NCI-H128 (cell line): ENCODE measurements at regions not wholly inside any gene's neighbourhood (a gene's known extent, or its start where the extent isn't known, plus 50 kb on each side); places are given as distances from the start of the nearest gene placed in this dataset.

ENCODE experiments used
- DNase-seq: peaks from one replicate; lab custom pipeline; 2025; ENCODE audit not compliant: unreplicated experiment; lab: John Stamatoyannopoulos, UW

DNA sequence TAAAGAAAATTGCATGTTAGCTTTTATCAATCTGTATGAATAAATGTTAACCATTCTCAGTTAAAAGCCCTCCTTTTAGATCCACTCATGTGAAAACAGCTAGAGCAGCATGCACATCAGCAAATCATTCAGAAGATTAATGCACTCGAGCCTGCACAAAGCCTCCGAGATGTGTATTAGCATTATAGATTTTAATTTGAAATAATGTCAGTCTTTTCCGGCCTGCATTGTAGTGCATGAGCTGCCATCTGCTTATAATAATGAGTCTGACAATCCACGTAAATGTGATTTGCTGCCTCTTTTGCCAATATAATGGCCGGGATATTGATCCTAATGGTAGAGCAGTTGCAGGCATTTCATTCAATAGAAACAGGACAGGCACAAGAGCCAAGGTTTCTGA is 585.1 kb downstream of the IRX1 start:
- no peak for DNase-seq

DNA sequence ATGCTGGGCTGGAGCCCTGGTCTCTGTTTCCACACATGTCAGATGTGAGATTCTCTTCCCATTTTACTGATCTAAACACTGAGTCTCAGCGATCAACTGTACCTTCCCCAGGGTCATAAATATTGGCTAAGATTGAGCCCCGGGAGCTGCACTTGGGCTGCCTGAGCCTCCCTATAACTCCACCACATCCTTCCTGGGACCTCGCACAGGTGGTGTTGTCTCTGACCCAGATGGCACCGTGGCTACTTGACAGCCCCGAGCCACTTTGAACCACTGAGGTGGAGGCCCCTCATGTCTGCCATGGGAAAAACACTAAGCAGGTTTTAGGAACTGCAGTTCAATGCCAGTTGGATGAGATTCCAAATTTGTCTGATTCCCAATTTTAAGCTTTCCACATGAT is 586.5 kb downstream of the IRX1 start:
- no peak for DNase-seq

DNA sequence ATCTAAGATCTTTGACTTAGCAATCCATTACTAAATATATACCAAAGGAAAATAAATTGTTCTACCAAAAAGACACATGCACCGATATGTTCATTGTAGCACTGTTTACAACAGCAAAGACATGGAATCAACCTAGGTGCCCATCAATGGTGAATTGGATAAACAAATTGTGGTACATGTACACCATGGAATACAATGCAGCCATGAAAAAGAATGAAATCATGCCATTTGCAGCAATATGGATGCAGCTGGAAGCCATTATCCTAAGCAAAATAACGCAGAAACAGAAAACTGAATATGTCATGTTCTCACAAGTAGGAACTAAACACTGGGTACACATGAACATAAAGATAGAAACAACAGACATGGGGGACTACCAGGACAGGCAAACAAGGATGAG is 589.5 kb downstream of the IRX1 start:
- DNase-seq: no peak

DNA sequence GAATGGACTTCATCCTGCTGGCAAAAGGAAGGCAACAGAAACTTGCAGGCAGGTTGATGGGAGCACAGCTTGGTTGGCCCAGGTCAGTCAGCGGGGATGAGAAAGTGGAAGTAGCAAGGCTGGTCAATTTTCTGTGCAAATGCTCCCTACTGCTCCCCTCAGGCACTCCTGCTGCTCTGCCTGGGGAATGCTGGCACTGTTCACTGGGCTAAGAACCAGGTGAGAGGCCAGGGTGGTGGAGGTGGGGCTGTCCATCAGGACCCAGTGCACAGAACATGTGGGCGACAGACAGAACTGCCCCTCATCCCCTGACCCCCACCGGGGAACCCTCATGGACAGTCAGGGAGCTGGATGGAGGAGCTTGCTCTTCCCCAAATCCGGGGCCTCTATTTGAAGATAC is 593.1 kb downstream of the IRX1 start:
- DNase-seq: no peak

DNA sequence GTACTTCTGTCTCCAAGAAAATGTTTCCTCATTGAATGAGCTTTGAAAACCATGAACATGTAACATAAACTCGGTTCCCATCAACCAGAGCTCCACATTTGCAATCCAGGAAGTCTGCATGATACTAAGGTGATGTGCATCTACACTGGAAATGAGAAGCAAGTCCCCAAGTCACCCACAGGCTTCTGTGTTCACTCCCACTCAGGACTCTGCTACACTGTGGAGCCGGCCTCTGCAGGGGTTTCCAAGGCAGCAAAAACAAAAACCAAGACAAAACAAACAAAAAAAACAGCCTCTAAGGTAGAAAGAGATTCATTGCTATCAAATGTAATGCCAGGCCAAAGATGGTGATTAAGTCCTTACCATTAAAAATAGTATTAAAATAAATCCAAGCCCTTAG is 593.7 kb downstream of the IRX1 start:
- DNase-seq: no peak

DNA sequence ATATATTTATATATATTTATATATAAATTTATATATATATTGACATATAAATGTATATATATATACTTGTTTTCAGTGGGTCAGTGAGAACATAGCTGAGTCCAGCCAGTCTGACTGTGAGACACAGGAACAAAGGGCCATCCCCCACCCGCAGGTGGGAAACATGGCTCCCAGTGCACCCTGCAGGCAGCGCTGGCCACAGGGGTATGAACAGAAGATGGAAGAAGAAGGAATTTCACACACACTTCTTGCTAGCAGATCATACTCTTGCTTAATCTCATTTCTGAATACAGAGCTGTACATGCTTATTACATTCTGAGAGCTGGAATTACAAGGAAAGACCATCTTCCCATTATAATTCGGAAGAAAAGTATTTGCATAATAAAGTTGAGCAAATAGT is 595.4 kb downstream of the IRX1 start:
- DNase-seq: no peak

DNA sequence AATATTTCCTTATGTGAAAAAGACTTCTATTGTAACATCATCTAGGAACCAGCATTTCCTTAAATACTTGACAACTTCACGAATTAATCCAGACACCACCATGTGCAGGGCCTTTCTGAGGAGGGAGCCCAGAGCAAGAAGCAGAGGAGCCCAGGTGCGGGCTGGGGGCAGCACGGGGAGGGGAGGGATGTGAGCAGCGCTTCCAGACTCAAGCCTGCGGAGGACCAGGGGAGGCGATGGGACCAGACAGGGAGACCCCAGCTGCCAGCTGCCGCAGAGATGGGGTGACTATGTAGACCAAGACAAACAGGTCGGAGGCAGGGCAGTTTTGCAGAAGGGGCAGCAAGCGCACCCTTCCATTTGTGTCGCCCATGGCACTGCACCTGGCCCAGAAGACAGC is 596.1 kb downstream of the IRX1 start:
- DNase-seq: no peak

DNA sequence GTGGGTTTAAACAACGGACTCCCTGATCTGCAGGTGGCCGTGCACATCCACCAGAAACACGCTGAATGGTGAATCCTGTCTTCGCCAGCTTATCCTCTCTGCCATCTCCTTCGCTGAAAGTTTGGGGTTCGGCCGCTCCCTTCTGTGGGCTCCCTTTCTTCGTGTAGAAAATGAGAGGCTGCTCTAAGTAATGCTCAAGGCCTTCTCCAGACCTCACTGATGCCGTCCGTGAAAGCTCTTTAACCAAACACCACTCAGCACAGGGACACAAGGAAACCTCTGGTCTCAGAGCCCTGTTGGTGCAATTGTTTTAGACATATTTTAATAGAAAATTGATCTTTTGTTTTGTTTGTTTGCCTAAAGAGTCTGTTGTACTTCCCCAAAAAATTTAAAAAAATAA is 596.5 kb downstream of the IRX1 start:
- no peak for DNase-seq

DNA sequence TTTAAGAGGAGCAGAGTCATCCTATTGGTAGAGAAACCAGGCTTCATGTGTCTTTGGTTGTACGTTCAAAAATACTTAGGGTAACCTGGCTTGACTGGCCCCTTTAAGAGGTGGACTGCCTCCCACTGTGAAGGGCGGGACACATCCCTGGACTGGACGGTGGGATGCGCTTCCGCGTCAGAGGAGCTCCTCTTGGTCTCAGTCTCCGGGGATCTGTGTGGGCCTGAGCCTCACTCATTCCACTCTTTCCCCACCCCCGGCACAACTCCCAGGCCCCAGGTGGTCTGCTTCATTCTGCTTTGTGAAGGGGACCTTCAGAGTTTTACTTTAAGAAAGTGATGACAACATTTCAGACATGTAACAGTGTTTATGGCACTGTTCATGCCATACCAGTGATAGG is 601.1 kb downstream of the IRX1 start:
- no peak for DNase-seq

DNA sequence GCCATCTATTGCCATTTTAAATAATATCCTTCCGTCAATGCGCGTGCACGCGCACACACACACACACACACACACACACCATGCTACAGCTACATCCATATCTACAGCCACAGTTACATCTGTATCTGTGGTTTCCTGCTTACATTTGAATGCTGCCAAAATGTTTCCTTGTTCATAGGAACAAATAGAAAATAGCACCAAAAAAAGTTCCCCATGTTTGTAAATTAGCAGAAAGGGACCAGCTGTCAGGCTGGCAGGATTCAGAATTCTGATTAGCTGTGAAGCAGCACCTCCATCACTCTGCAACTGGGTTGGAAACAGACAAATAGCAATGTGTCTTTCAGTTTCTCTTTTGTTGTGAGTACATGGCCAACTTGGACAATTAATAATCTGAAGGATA is 601.5 kb downstream of the IRX1 start:
- no peak for DNase-seq

DNA sequence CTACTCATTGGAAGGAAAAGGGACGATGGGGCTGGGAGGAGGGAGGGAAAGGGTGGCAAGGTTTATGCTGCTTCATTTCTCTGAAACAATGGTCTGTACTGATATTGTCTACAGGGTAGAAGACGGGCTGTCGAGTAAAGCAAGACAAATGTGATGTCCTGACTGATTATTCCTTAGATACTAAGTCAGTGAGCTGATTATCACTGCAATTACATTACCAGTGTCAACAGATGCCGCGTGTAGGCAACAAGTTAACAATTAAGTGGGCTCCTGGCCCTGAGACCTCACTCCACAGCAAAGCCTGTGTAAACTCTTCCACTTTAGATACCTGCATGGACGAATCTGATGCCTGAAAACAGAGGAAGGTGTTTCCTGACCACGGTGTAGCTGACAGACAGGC is 602.8 kb downstream of the IRX1 start:
- DNase-seq: no peak

DNA sequence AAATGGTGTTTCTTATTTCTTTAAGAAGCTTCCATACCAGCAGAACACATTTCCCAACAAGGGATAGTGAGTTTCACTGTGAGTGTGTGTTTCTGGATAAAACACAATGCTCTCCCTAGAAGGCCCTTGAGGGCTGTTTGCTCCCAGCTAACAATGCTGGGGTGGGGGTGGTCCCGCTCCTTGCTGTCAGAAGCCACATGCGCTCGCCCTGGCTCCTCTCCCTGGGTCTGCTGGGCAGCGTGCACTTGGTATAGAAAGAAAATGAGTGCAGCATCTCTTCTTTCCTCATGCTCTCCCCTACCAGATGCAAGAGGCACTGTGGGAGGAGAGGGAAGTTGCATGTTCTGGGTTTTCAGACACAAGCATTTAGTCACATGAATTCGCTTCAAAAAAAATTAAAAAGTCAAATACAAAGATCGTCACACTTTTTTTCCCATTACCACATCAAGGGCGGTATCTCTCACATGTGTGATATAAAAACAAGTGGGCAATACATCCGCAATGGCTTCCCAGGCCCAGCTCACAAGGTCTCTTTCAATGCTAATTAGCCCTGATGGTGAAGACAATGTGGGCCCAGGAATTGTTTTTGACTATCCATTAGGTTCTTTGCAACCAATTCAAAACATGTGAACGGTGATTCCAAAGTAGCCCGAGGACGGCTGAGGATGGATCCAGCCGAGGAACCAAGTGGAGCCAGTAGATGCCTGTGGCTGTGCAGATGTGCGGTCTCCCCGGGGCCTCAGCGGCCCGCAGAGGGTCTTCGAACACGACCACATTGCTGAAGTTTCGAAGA is 603.6 kb downstream of the IRX1 start:
- no peak for DNase-seq

DNA sequence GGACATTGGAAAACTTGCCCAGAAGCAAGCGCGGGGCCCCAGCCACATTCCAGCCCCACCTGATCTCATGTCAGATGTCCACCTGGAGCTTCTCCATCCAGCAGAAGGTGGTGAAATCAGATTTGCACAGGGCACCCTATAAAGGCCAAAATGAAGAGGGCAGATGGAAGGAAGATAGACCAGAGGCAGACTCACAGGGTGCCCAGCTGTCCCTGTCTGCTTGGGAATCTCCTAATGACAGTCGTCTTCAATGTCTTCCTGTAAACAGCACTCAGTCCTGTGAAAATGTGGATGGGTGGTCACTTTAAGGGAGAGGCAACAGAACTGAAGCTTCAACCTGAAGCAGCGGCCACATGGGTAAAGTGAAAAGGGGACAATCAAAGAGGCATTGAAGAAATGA is 607.5 kb downstream of the IRX1 start:
- DNase-seq: no peak

DNA sequence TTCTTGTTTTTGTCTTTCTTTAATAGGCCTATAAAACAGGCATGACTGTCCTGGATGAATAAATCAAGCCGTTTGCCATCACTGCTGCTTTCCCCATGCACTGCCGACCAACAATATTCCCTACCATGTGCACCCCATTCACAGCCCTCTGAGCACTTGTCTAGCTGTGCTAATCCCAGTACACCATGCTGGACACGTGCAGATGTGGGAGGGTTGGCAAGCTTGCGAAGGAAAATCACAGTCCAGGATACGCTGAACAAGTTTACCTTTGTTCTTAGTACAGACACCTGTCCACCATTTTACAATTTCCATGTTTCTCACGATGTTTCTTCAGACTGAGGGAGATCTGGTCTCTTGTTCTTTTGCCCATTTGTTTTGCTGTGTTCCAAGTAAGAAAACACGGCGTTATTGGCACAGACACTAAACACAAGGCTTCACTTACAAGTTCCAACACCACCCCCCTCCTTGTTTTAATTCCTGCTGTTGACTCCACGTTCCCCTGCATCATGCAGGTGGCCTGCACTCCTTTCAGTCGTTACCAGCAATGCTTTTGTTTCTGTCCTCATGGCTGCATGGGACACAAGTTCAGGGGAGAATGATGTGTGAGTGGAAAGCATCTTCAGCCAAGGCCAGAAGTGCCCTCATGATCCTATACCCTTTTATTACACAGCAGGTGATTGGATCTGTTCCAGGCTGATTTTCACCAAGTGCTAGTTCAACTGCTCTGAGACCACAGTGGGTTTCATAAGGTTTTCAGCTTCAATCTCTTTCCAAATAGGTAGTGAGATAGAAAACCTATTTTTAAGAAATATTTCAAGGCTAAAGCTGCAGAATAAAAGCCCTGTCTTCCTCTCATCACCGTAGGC is 608.9 kb downstream of the IRX1 start:
- DNase-seq: peak; percentile 76

DNA sequence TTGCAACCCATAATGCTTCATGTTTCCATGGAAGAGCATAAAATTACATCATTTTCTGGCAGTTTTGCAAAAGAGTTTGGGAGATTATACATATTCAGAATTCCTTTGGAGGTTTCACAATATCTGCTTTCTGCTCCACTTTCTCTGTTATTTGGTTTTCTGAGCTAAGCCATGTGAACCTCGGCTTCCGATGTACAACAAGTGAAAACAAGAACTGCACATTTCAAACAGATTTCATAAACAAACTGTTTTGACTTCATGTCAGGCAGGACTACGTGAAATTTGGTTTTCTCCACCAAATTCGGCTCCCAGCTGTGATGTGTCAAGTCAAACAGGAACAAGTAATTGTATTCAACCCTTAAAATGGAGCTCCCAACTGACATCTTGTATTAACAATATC is 609.8 kb downstream of the IRX1 start:
- DNase-seq: no peak

DNA sequence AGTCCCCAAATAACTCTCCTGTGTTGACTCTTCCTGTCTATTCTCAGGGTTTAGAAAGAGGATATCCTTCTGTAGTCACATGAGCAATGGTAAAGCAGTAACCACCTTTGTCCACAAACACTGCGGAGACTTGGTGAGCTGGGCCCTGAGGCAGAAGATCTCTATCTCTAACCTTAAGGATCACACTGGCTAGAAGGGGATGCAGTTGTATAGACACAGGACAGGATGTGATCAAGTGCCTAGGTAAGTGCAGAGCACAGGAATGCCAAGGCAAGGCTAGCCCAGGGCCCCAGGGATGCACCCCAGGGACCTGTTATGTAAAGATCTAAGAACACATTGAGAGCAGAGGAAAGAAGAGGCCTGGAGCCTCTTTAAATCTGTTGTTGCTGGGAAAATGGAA is 610.5 kb downstream of the IRX1 start:
- no peak for DNase-seq

DNA sequence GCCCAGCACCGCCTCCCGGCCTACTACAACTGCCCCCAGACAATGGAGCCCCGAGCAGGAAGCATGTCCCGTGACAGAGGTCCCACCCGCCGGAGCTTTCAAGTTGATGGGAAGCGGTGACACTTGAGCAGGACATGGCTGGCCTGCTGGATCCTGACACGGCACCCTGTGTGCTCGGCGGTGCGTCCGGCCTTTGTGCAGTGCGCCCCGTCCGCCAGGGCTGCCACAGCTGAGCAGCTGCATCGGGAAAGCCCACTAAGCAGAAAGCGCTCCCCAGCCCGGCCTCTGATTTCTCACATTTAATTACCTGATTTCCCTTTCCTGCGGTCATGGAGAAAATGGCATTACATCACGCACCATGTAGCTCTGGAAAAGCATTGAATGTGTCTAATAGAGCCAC is 611.9 kb downstream of the IRX1 start:
- no peak for DNase-seq

DNA sequence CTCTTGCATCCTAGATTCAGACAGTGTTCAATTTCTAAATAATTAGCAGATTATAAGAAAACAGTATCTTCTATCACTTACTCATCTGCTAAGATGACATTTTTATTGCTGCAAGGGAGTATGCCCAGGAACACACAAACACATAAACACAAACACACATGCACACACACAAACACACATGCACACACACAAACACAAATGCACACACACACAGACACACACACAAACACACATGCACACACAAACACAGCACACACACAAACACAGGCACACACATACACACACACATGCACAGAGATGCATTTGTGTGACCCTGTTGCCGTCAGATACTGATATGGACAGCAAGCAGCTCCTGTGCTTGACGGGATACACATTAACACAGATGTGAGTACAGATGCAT is 612.9 kb downstream of the IRX1 start:
- DNase-seq: no peak

DNA sequence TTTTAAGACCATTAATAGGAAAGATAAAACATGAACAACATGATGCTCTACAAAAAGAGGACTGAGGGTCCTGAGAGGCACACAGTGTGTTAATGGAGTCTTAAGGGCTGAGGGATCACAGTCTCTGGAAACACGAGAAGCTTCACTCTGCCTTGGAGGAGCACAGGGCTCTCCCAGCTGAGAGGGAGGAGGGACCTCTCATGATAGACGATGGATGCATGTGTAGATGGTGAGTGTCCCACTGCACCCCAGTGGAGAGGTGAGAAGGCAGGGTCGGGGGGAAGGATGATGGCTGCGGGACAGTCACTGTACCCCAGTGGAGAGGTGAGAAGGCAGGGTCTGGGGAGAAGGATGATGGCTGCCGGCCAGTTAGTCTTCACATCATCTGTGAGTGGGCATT is 613.4 kb downstream of the IRX1 start:
- no peak for DNase-seq

DNA sequence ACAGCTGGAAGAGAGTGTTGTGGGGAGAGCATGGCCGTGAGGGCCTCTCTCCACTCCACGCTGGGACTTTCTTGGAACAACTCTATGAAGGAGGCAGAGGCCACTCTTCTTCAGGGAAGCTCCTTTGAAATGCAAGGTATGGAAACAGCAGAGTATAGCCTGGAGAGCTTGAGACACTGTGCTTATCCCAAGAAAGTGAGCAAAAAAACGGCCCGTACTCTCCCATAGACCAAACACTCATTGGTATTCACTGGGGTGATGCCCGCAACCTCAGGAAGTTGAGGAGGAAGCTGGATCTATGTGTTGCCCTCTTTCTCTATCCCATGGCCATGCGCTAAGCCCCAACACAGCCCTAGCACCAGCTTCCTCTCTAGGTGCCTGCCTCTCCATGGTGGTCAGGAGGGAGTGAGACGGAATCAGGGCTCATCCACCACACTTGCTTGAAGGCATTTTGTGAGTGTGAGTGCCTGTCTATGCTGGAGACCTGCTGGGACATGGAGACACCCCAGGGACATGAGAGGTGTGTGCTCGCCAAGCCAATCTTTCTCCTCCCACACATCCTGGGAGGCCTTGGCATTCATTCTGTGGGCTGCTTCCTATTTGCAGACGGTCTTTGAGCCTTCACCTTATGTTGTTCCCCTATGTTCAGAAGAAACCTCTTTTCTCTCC is 616.6 kb downstream of the IRX1 start:
- DNase-seq: no peak

DNA sequence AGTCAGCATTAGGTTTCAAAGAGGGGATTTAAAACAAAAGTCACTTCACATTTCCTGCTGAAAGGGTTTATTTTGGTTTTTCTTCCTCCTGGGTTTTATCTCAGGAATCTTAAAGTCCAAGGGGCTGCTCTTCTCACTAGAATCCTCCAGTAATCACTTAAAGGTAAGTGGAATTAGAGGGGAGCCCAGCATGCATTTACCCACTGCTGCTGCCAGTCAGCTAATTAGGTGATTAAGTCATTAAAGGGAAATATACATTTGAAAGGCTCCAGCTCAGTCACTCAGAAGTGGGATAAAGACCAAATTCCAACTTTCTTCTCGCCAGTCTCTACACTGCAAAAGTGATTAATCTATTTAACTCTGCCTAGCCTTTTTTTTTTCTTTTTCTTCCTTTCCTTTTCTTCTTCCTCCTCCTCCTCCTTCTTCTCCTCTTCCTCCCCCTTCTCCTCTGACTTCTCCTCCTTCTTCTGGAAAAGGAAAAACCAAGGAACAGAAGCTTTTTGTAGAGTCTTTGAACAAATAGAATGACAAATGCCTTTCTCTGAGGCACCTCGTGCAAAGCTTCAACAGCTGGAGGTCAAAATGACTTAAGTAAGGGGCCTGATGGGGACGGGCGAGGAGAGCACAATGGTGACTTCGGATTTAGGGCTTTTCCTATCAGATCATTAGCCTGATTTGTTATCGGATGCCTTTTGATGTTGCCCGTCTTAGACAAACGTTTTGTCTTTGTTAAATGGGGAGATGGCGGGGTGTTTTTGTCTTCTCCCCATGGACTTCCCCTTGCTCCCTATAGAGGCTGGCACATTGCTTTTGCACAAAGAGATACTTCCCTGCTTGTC is 617.6 kb downstream of the IRX1 start:
- no peak for DNase-seq
